Right atrium auricular region (tissue), 2 donors: ENCODE measurements at regions not wholly inside any gene's neighbourhood (a gene's known extent, or its start where the extent isn't known, plus 50 kb on each side); places are given as distances from the start of the nearest gene placed in this dataset.

Source experiments
- DNase-seq: peaks from one replicate; pipeline ENCODE4 v3.0.0-alpha.2; 2019; ENCODE audit warnings: low spot score
- H3K27ac ChIP-seq, 2 donors: fragments of 200-600 bp; sonication (generic); 1 replicate in 1 of 2; 2 replicates in 1 of 2; pipeline ENCODE4 v1.5.1; 2016 to 2019
- H3K27me3 ChIP-seq, 2 donors: fragments of 200-600 bp; sonication (generic); one replicate each; pipeline versions ENCODE4 v1.5.1 to v1.6.0; 2017 to 2019
- H3K36me3 ChIP-seq: fragments of 200-600 bp; sonication (generic); one replicate; pipeline ENCODE4 v1.5.1; 2016
- H3K4me1 ChIP-seq, 2 donors: fragments of 200-600 bp; sonication (generic); one replicate each; pipeline versions ENCODE4 v1.5.1 to v1.6.0; 2017 to 2019
- H3K4me3 ChIP-seq, 2 donors: fragments of 200-600 bp; sonication (generic); 1 replicate in 1 of 2; 2 replicates in 1 of 2; pipeline ENCODE4 v1.5.1; 2017 to 2019; ENCODE audit warnings: mild to moderate bottlenecking in 1 of 2, moderate library complexity in 1 of 2
- H3K9me3 ChIP-seq, 2 donors: fragments of 200-600 bp; sonication (generic); one replicate each; pipeline ENCODE4 v1.5.1; 2019
- TF ChIP-seq, protein P1 (sequence below), 2 donors: fragments of 200-600 bp; sonication (generic); IDR thresholded peaks; one replicate each; pipeline ENCODE4 v1.5.1; 2019; ENCODE audit warnings: antibody characterized with exemption in 2 of 2

GRCh38 chr13:59490651-59491050 is 673.1 kb downstream of the DIAPH3 start:
- H3K27me3 ChIP-seq: no peaks in the 10 kb centered on the region
- H3K27ac ChIP-seq: no peak overlapping the region
- DNase-seq: no peak
- peaks cover 0 to 20% of the 10 kb centered on the region in 2 donors for H3K4me1 ChIP-seq
- H3K4me3 ChIP-seq: no peak overlapping the region
- no peaks in the 10 kb centered on the region for H3K9me3 ChIP-seq
- H3K36me3 ChIP-seq: no peaks in the 10 kb centered on the region
- TF ChIP-seq, protein P1, sequence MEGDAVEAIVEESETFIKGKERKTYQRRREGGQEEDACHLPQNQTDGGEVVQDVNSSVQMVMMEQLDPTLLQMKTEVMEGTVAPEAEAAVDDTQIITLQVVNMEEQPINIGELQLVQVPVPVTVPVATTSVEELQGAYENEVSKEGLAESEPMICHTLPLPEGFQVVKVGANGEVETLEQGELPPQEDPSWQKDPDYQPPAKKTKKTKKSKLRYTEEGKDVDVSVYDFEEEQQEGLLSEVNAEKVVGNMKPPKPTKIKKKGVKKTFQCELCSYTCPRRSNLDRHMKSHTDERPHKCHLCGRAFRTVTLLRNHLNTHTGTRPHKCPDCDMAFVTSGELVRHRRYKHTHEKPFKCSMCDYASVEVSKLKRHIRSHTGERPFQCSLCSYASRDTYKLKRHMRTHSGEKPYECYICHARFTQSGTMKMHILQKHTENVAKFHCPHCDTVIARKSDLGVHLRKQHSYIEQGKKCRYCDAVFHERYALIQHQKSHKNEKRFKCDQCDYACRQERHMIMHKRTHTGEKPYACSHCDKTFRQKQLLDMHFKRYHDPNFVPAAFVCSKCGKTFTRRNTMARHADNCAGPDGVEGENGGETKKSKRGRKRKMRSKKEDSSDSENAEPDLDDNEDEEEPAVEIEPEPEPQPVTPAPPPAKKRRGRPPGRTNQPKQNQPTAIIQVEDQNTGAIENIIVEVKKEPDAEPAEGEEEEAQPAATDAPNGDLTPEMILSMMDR (IDR thresholded peaks at IDR 0.05): no peak

GRCh38 chr13:59492030-59492636 is 671.6 kb downstream of the DIAPH3 start:
- H3K4me1 ChIP-seq: peaks cover 0 to 20% of the 10 kb centered on the region in 2 donors
- DNase-seq: no peak
- no peak overlapping the region for H3K27ac ChIP-seq
- H3K27me3 ChIP-seq: no peaks in the 10 kb centered on the region
- TF ChIP-seq, protein P1 (IDR thresholded peaks at IDR 0.05): no peak
- H3K4me3 ChIP-seq: no peak overlapping the region
- no peaks in the 10 kb centered on the region for H3K36me3 ChIP-seq
- no peaks in the 10 kb centered on the region for H3K9me3 ChIP-seq

GRCh38 chr13:59493436-59493965 is 670.2 kb downstream of the DIAPH3 start:
- DNase-seq: no peak
- Histone ChIP-seq H3K36me3 (no peaks in the 10 kb centered on the region), H3K4me3 (no peak overlapping the region), H3K9me3 (no peaks in the 10 kb centered on the region), H3K27ac (no peak overlapping the region), H3K27me3 (no peaks in the 10 kb centered on the region), H3K4me1 (peaks cover 0 to 20% of the 10 kb centered on the region in 2 donors)
- TF ChIP-seq, protein P1 (IDR thresholded peaks at IDR 0.05): no peak

DNA sequence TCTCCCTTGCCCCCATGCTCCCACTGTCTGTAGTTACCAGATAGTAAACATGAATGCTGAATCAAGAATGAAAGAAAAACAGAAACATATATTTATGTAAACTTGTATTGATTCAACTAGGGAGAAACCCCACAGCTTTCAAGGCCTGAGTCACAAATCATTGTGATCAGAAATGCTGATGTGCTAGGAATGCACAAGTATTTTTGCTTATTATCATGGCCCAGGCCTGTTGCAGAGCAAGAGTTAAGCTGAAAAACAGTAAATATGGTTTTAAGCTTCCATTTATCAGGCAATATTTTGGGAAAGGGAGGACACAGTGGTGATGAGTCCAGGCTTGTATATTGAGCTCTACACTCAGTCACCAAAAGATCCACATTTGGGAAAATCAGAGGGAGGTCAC is 669.6 kb downstream of the DIAPH3 start:
- Histone ChIP-seq H3K27ac (no peak overlapping the region), H3K36me3 (no peaks in the 10 kb centered on the region), H3K4me1 (peaks cover 0 to 20% of the 10 kb centered on the region in 2 donors), H3K4me3 (no peak overlapping the region), H3K9me3 (no peaks in the 10 kb centered on the region), H3K27me3 (no peaks in the 10 kb centered on the region)
- no peak for DNase-seq
- TF ChIP-seq, protein P1 (IDR thresholded peaks at IDR 0.05): no peak

- Histone ChIP-seq H3K4me1 (peaks cover 0 to 20% of the 10 kb centered on the region in 2 donors), H3K4me3 (no peak overlapping the region), H3K27ac (no peak overlapping the region), H3K27me3 (no peaks in the 10 kb centered on the region), H3K9me3 (no peaks in the 10 kb centered on the region), H3K36me3 (no peaks in the 10 kb centered on the region)
- TF ChIP-seq, protein P1 (IDR thresholded peaks at IDR 0.05): no peak
- DNase-seq: no peak
These were observed 669.2 kb downstream of the DIAPH3 start for GRCh38 chr13:59494560-59494970.

DNA sequence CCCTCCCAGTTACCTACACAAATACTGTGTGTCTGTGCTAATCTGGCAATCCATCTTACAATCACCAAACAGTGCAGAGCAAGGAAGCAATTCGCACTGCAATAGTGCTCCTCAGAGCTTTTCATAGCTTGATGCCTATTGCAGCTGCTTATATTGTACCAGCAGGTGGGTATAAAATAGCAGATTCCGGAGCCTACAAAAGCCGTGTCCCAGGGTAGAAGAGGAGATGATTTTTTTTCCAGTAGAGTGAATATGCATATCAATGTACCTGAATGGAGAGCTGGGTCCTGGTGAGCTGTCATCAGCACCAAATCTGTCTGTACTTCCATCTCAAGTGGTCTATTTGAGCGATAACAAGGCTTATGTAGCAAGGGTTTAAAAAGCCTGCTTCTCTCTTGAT is 668.4 kb downstream of the DIAPH3 start:
- H3K9me3 ChIP-seq: no peaks in the 10 kb centered on the region
- no peak for DNase-seq
- H3K4me3 ChIP-seq: no peak overlapping the region
- TF ChIP-seq, protein P1 (IDR thresholded peaks at IDR 0.05): no peak
- no peak overlapping the region for H3K27ac ChIP-seq
- H3K27me3 ChIP-seq: no peaks in the 10 kb centered on the region
- H3K36me3 ChIP-seq: no peaks in the 10 kb centered on the region
- peaks cover 0 to 20% of the 10 kb centered on the region in 2 donors for H3K4me1 ChIP-seq
